NCI-H345 treated with DMSO at 0.1 percent for 48 hours (cell line): ENCODE measurements at regions not wholly inside any gene's neighbourhood (a gene's known extent, or its start where the extent isn't known, plus 50 kb on each side); places are given as distances from the start of the nearest gene placed in this dataset.
A peak's percentile ranks its signal among the peaks of the same experiment; 100 is the strongest.

Source experiments
- DNase-seq: peaks from one replicate; lab custom pipeline; 2025; ENCODE audit not compliant: unreplicated experiment; lab: John Stamatoyannopoulos, UW

GRCh38 chr6:26149240-26149639 is 62.0 kb downstream of the HFE start:
- DNase-seq: no peak

GRCh38 chr6:26152226-26153101 is 65.2 kb downstream of the HFE start:
- DNase-seq: no peak

- DNase-seq: peak; percentile 61
These were observed 68.1 kb downstream of the HFE start for GRCh38 chr6:26155061-26155930.

DNA sequence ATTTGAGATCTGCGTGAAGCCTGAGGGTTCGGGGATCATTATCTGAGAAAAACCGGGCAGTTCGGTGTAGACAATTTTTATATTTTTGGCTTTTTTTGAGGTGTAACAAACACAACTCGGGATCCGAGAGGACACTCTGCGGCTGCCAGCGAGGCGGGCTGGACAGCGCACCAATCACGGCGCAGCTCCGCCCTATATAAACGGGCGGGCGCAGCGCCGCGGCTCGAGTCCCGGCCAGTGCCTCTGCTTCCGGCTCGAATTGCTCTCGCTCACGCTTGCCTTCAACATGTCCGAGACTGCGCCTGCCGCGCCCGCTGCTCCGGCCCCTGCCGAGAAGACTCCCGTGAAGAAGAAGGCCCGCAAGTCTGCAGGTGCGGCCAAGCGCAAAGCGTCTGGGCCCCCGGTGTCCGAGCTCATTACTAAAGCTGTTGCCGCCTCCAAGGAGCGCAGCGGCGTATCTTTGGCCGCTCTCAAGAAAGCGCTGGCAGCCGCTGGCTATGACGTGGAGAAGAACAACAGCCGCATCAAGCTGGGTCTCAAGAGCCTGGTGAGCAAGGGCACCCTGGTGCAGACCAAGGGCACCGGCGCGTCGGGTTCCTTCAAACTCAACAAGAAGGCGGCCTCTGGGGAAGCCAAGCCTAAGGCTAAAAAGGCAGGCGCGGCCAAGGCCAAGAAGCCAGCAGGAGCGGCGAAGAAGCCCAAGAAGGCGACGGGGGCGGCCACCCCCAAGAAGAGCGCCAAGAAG is 69.0 kb downstream of the HFE start:
- DNase-seq: peak; percentile 78

DNA sequence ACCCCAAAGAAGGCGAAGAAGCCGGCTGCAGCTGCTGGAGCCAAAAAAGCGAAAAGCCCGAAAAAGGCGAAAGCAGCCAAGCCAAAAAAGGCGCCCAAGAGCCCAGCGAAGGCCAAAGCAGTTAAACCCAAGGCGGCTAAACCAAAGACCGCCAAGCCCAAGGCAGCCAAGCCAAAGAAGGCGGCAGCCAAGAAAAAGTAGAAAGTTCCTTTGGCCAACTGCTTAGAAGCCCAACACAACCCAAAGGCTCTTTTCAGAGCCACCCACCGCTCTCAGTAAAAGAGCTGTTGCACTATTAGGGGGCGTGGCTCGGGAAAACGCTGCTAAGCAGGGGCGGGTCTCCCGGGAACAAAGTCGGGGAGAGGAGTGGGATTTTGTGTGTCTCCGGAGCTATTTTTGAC is 69.6 kb downstream of the HFE start:
- DNase-seq: peak; percentile 61

GRCh38 chr6:26157251-26158075 is 70.2 kb downstream of the HFE start:
- DNase-seq: peak; percentile 98

DNA sequence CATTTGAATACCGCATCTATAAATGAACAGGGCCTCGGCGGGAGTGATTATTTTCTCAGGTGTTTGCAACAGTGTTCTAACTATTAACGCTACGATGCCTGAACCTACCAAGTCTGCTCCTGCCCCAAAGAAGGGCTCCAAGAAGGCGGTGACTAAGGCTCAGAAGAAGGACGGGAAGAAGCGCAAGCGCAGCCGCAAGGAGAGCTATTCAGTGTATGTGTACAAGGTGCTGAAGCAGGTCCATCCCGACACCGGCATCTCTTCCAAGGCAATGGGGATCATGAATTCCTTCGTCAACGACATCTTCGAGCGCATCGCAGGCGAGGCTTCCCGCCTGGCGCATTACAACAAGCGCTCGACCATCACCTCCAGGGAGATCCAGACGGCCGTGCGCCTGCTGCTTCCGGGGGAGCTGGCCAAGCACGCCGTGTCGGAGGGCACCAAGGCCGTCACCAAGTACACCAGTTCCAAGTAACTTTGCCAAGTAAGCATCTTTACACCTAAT is 70.9 kb downstream of the HFE start:
- DNase-seq: no peak

- peak; percentile 57 for DNase-seq
These were observed 71.5 kb downstream of the HFE start for GRCh38 chr6:26158581-26159356.

DNA sequence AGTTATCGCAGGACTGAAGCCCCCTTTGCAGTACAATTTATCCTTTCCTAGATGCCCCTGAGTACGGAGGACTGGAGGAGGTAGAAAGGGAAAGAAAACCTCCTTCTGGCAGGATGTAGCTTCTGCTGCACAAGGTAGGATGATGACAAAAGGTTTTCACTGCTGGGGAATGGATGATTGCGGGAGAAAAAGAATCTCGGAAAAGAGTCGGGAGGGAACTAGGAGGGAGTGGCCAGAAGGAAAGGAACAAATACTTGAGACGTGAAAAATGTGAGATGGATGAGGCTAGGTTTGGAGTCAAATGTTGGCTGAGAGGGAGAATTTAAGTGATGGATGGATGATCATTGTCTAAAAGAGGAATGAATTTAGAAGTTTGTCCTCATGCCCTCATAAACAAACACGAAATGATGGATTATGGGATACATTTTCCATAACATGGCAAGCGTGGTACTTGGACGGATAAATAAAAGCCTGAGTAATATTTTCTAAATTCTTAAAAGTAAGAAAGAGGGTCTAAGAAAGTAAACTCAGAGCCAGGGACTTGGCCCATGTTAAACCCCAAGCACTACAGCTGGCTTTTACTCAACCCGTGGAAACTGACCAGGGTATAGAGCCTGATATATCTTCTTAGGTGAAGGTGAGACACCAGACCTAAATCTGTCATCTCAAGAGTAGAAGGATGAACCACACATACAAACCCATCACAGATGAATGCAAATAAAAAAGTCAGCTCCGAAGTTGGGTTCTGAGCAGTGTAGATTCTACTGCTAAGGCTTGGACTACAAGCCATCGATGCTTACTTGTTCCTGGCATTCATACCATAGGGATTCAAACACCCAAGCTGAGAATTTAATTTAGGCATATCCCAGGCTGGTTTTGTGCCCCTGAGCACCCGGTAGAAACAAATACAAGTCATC is 72.4 kb downstream of the HFE start:
- DNase-seq: peak; percentile 27

DNA sequence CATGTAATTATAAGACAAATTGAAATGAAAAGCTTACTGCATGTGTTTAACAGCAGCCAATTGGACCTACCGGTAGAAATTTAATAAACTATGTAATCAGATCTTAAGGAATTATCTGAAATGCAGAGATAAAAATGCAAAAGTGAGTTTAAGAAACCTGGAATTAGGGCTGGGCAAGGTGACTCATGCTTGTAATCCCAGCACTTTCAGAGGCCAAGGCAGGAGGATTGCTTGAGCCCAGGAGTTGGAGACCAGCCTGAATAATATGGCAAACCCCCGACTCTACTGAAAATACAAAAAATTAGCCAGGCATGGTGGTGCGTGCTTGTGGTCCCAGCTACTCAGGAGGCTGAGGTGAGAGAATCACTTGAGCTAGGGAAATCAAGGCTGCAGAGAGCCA is 74.1 kb downstream of the HFE start:
- no peak for DNase-seq

- no peak for DNase-seq
These were observed 75.2 kb downstream of the HFE start for GRCh38 chr6:26162399-26162798.

DNA sequence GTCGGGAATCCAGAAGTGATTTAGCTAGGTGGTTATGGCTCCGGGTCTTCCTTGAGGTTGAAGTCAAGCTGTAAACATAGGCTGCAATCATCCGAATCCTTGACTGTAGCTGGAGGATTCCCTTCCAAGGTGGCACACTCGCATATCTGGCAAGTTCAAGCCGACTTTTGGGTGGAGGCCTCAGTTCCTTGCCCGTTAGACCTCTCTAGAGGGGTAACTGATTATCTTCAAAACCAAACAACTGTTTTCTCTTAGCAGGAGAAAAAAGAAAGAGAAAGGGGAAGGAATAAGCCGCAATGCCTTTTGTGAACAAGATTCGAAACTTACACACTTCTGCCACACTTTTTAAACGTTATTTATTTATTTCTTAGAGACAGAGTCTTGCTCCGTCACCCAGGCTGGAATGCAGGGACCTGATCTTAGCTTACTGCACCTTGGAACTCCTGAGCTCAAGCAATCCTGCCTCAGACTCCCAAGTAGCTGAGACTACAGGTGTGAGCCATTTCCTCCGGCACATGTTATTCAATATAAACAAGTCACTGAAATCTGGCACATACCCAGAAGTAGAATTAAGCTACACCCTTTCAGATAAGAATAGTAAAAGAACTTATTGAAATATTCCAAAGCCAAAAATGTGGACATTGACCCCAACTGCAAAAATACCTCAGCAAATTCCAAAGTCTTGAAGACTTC is 76.3 kb downstream of the HFE start:
- no peak for DNase-seq

GRCh38 chr6:26164120-26164505 is 76.9 kb downstream of the HFE start:
- no peak for DNase-seq

DNA sequence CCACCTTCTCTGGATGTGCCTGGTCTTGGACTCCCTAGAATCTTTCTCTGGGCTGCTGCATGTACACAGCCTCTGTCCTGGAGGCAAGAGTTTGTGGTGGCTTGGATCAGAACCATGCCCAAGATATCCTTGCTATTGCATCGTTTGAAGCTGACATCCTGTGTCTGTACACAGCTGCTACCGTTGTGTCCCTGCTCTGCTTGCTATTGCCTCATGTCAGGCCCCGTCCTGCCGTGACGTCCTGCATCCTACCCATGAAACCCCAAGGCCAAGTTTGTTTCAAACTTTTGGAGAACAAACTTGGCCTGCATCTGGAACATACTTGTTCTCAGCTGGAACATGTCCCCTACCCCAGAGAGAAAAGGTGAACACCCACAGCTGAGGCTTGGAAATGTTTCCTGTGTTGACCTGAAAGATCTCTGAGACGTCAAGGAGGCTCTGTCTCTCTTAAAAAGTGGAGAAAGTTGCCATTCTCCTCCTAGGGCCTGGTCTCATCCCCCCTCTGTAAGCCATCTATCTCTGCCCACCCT is 78.1 kb downstream of the HFE start:
- DNase-seq: no peak

GRCh38 chr6:26170181-26170580 is 83.0 kb downstream of the HFE start:
- DNase-seq: no peak

GRCh38 chr6:26170951-26171841 is 84.0 kb downstream of the HFE start:
- DNase-seq: peak; percentile 45

DNA sequence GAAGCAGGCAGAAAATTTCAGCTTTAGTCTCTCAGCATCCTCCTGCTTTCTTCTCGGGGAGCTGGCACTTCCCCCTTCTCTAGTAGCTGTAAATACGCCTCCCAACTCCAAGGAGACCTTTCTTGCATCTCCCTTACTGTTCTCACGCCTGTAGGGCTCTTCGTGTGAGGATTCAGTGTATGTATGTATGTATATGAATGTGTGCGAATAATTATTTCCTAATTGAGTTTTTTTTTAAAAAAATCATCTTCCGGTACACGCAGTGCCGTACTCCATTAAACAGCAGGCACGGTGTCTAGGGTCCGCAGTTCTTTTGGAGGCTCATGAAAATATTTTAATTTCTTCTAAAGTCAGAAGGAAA is 85.4 kb downstream of the HFE start:
- DNase-seq: peak; percentile 78
